Right lobe of liver (tissue), 6 donors: ENCODE measurements at regions not wholly inside any gene's neighbourhood (a gene's known extent, or its start where the extent isn't known, plus 50 kb on each side); places are given as distances from the start of the nearest gene placed in this dataset.

Source experiments
- ATAC-seq, 4 donors: fragments of 200-7000 bp; cut with Tn5 transposase; one replicate each; pipeline ENCODE4 v1.9.1; 2020; ENCODE audit warnings: mild to moderate bottlenecking in 4 of 4, moderate library complexity in 4 of 4
- DNase-seq, 3 donors: peaks; one replicate each; pipeline ENCODE4 v3.0.0-alpha.2; 2020
- H3K27ac ChIP-seq, 3 donors: fragments of 200-600 bp; one replicate each; pipeline ENCODE4 v1.8.0; 2022
- H3K27me3 ChIP-seq, 2 donors: fragments of 200-600 bp; one replicate each; pipeline ENCODE4 v1.8.0; 2022
- H3K36me3 ChIP-seq, 4 donors: fragments of 200-600 bp; sonication (generic) in 1 of 4; one replicate each; pipeline versions ENCODE4 v1.5.1 to v1.8.0; 2017 to 2022; ENCODE audit warnings: control low read depth in 1 of 4
- H3K4me1 ChIP-seq, 4 donors: fragments of 200-600 bp; sonication (generic) in 1 of 4; one replicate each; pipeline versions ENCODE4 v1.5.1 to v1.8.0; 2017 to 2022; ENCODE audit warnings: control low read depth in 1 of 4
- H3K4me3 ChIP-seq, 3 donors: fragments of 200-600 bp; one replicate each; pipeline ENCODE4 v1.8.0; 2022
- H3K9me3 ChIP-seq, 4 donors: fragments of 200-600 bp; sonication (generic) in 1 of 4; one replicate each; pipeline versions ENCODE4 v1.5.1 to v1.8.0; 2017 to 2022; ENCODE audit warnings: control low read depth in 1 of 4
- CTCF ChIP-seq, 4 donors: fragments of 200-600 bp in 3 of 4; fragments of 450-650 bp in 1 of 4; IDR thresholded peaks; one replicate each; pipeline versions ENCODE4 v1.5.1 to v1.8.0; 2016 to 2022; ENCODE audit warnings: antibody characterized with exemption in 4 of 4, mild to moderate bottlenecking in 2 of 4
- POLR2A ChIP-seq: fragments of 450-650 bp; IDR thresholded peaks from one replicate; pipeline ENCODE4 v1.6.1; 2017; ENCODE audit warnings: antibody characterized with exemption, mild to moderate bottlenecking
- WGBS: methylation state at CpG from one replicate; pipeline ENCODE4 v1.1.6; 2018; ENCODE audit warnings: low coverage, low lambda C conversion rate; ENCODE audit not compliant: insufficient coverage; ENCODE audit errors: missing lambda C conversion rate; 5-methylcytosine and 5-hydroxymethylcytosine counted together
- intact Hi-C, 2 donors: fragments of 100-400 bp; cut with DNase I; formaldehyde crosslinking; loops; one replicate each; pipeline versions ENCODE4 v1.11.2 to v1.14.1; 2022
- donor health status: DM: no; HTN: yes; CAD: no.
- donor health status: DM: no; HTN: no; CAD: no.
- donor health status: DM: no; HTN: no; CAD: no.
- donor health status: DM: no; HTN: yes; CAD: no.
- donor health status: DM: no; HTN: yes; CAD: no.

- intact Hi-C loops = no loop called here
- H3K4me1 ChIP-seq = no peaks in the 10 kb centered on the region
- no peak for ATAC-seq
These were observed 73.5 kb upstream of the IRS2 start for GRCh38 chr13:109859898-109860297.

GRCh38 chr13:109859216-109859835 lies 72.9 kb upstream of the IRS2 start:
- H3K4me3 ChIP-seq = no peak overlapping the region
- DNase-seq (no peak), ATAC-seq (no peak)
- H3K27me3 ChIP-seq = no peaks in the 10 kb centered on the region
- 85% methylated on average over 8 of the region's 8 CpGs for WGBS
- no peak for TF ChIP-seq CTCF (IDR thresholded peaks at IDR 0.05)
- TF ChIP-seq POLR2A = no peak
- no peaks in the 10 kb centered on the region for H3K36me3 ChIP-seq
- H3K27ac ChIP-seq = no peak overlapping the region
- intact Hi-C loops = no loop called here
- H3K4me1 ChIP-seq = no peaks in the 10 kb centered on the region
- no peaks in the 10 kb centered on the region for H3K9me3 ChIP-seq

More at GRCh38 chr13:109859898-109860297, 73.5 kb upstream of the IRS2 start:
- no peaks in the 10 kb centered on the region for H3K9me3 ChIP-seq
- DNase-seq = no peak
- WGBS = 67% methylated on average over 2 of the region's 3 CpGs
- H3K27me3 ChIP-seq = no peaks in the 10 kb centered on the region
- TF ChIP-seq CTCF (IDR thresholded peaks at IDR 0.05) = no peak
- TF ChIP-seq POLR2A = no peak
- no peak overlapping the region for H3K4me3 ChIP-seq
- no peaks in the 10 kb centered on the region for H3K36me3 ChIP-seq
- H3K27ac ChIP-seq = no peak overlapping the region

GRCh38 chr13:109858319-109858718 lies 71.9 kb upstream of the IRS2 start:
- Histone ChIP-seq H3K4me1 (no peaks in the 10 kb centered on the region), H3K9me3 (no peaks in the 10 kb centered on the region), H3K4me3 (no peak overlapping the region), H3K27ac (no peak overlapping the region), H3K27me3 (no peaks in the 10 kb centered on the region), H3K36me3 (no peaks in the 10 kb centered on the region)
- no peak for ATAC-seq
- intact Hi-C loops = no loop called here
- TF ChIP-seq CTCF (IDR thresholded peaks at IDR 0.05) (no peak), POLR2A (no peak)
- no peak for DNase-seq
- 79% methylated on average over 6 of the region's 7 CpGs for WGBS

- no peak overlapping the region for H3K4me3 ChIP-seq
These were observed 71.4 kb upstream of the IRS2 start for GRCh38 chr13:109857803-109858202.

More at GRCh38 chr13:109857803-109858202, 71.4 kb upstream of the IRS2 start:
- intact Hi-C loops = no loop called here
- Histone ChIP-seq H3K9me3 (no peaks in the 10 kb centered on the region), H3K4me1 (no peaks in the 10 kb centered on the region), H3K27ac (no peak overlapping the region), H3K36me3 (no peaks in the 10 kb centered on the region), H3K27me3 (no peaks in the 10 kb centered on the region)
- ATAC-seq = no peak
- DNase-seq = no peak
- 68% methylated on average over 6 of the region's 7 CpGs for WGBS
- no peak for TF ChIP-seq POLR2A
- TF ChIP-seq CTCF (IDR thresholded peaks at IDR 0.05) = no peak
